GM12878 (cell line): ENCODE measurements at regions not wholly inside any gene's neighbourhood (a gene's known extent, or its start where the extent isn't known, plus 50 kb on each side); places are given as distances from the start of the nearest gene placed in this dataset.

Experiments used
- ATAC-seq: fragments of 200-7000 bp; cut with Tn5 transposase; 3 replicates; pipeline ENCODE4 v1.9.1; 2020; ENCODE audit warnings: mild to moderate bottlenecking, moderate library complexity
- BruUV-seq: library from RNA; stranded (reverse); fragments of 400-500 nt; replicated peaks from 2 replicates; lab custom pipeline; 2021; lab: Mats Ljungman, UMichigan
- CTCF ChIA-PET: fragments of 300-600 bp; sonication (Branson Sonifier 250); formaldehyde crosslinking; extraction: SDS; loops from one replicate; lab custom pipeline; 2021; ENCODE audit warnings: inconsistent platforms; lab: Yijun Ruan, JAX
- POLR2A ChIA-PET: fragments of 350-600 bp; formaldehyde crosslinking; extraction: SDS; loops from one replicate; lab custom pipeline; 2021; ENCODE audit warnings: inconsistent platforms; lab: Charles Lee
- RAD21 ChIA-PET: fragments of 300-600 bp; sonication (Branson Sonifier 250); formaldehyde crosslinking; loops from one replicate; lab custom pipeline; 2023; ENCODE audit warnings: antibody characterized with exemption; ENCODE audit not compliant: unreplicated experiment; lab: Charles Lee
- SMC1A ChIA-PET: fragments of 300-600 bp; sonication (Branson Sonifier 250); formaldehyde crosslinking; loops from one replicate; lab custom pipeline; 2023; ENCODE audit not compliant: unreplicated experiment, uncharacterized antibody; lab: Charles Lee
- DNase-seq: peaks from one replicate; pipeline ENCODE4 v3.0.0-alpha.2; 2011; ENCODE audit warnings: low read depth, low spot score
- FAIRE-seq: peaks from 3 replicates; lab custom pipeline; 2011; peaks lifted over from hg19 to GRCh38; lab: Jason Lieb, UNC
- H2AFZ ChIP-seq: 2 replicates; pipeline ENCODE4 v1.6.0; 2011; ENCODE audit warnings: low read depth, low read length, control low read depth; ENCODE audit not compliant: control insufficient read depth
- H3K27ac ChIP-seq: 2 replicates; pipeline ENCODE4 v1.5.1; 2011; ENCODE audit warnings: control low read depth; ENCODE audit not compliant: control insufficient read depth, insufficient read depth
- H3K27me3 ChIP-seq, 2 experiments: replicated peaks in 1 of 2; 2 replicates each; pipeline versions ENCODE4 v1.6.0 to v1.6.1; 2011; ENCODE audit warnings: low read length in 1 of 2; ENCODE audit not compliant: control insufficient read depth in 2 of 2, insufficient read depth in 2 of 2
- H3K36me3 ChIP-seq, 2 experiments: 2 replicates each; pipeline ENCODE4 v1.5.1; 2011; ENCODE audit warnings: low read length in 1 of 2; ENCODE audit not compliant: control insufficient read depth in 2 of 2, insufficient read depth in 2 of 2
- H3K4me1 ChIP-seq: 2 replicates; pipeline ENCODE4 v1.6.1; 2011; ENCODE audit warnings: mild to moderate bottlenecking, low read length, moderate library complexity, mixed read lengths; ENCODE audit not compliant: control insufficient read depth, insufficient read depth
- H3K4me2 ChIP-seq: 2 replicates; pipeline ENCODE4 v1.6.0; 2011; ENCODE audit warnings: control low read depth; ENCODE audit not compliant: control insufficient read depth, insufficient read depth
- H3K4me3 ChIP-seq: fragments of 200-600 bp; sonication (generic); 2 replicates; pipeline ENCODE4 v1.5.1; 2016
- H3K79me2 ChIP-seq: 2 replicates; pipeline ENCODE4 v1.6.0; 2011; ENCODE audit warnings: low read length; ENCODE audit not compliant: control insufficient read depth, insufficient read depth
- H3K9ac ChIP-seq: 2 replicates; pipeline ENCODE4 v1.8.0; 2011; ENCODE audit warnings: low read length, control low read depth, mixed read lengths; ENCODE audit not compliant: control insufficient read depth, insufficient read depth
- H3K9me3 ChIP-seq: replicated peaks from 3 replicates; pipeline ENCODE4 v1.5.1; 2011; ENCODE audit warnings: mild to moderate bottlenecking, low read length; ENCODE audit not compliant: control insufficient read depth, insufficient read depth
- H4K20me1 ChIP-seq: 2 replicates; pipeline ENCODE4 v1.6.0; 2011; ENCODE audit not compliant: control insufficient read depth, insufficient read depth
- CBX3 ChIP-seq: fragments of 200-600 bp; sonication (generic); IDR thresholded peaks from 2 replicates; pipeline ENCODE4 v1.6.1; 2016; ENCODE audit warnings: low read depth, borderline replicate concordance
- CHD4 ChIP-seq: fragments of 200-600 bp; sonication (generic); IDR thresholded peaks from 2 replicates; pipeline ENCODE4 v1.6.1; 2016; ENCODE audit warnings: mild to moderate bottlenecking
- CREM ChIP-seq: IDR thresholded peaks from 2 replicates; pipeline ENCODE4 v1.6.1; 2014; ENCODE audit warnings: antibody characterized with exemption, low read depth
- GABPA ChIP-seq: IDR thresholded peaks from 2 replicates; pipeline ENCODE4 v1.6.1; 2014; ENCODE audit warnings: antibody characterized with exemption, low read depth, mild to moderate bottlenecking, inconsistent platforms
- HDAC2 ChIP-seq: fragments of 200-600 bp; sonication (generic); IDR thresholded peaks from 2 replicates; pipeline ENCODE4 v1.6.1; 2017
- MEF2B ChIP-seq: fragments of 450-650 bp; IDR thresholded peaks from 2 replicates; pipeline ENCODE4 v1.6.1; 2018; ENCODE audit warnings: mild to moderate bottlenecking, moderate library complexity; ENCODE audit not compliant: partially characterized antibody, poor library complexity, severe bottlenecking
- MTA3 ChIP-seq: IDR thresholded peaks from 2 replicates; pipeline ENCODE4 v1.6.1; 2012; ENCODE audit warnings: low read length, inconsistent platforms, borderline replicate concordance
- SPI1 ChIP-seq: IDR thresholded peaks from 2 replicates; pipeline ENCODE4 v1.6.1; 2011; ENCODE audit warnings: low read depth, mild to moderate bottlenecking, low read length, moderate library complexity, borderline replicate concordance; ENCODE audit not compliant: insufficient read depth
- SREBF2 ChIP-seq: IDR thresholded peaks from 2 replicates; pipeline ENCODE4 v1.6.1; 2012; ENCODE audit warnings: mild to moderate bottlenecking, low read length
- STAT1 ChIP-seq: fragments of 450-650 bp; conservative IDR thresholded peaks from 2 replicates; pipeline ENCODE4 v1.6.1; 2014; ENCODE audit warnings: antibody characterized with exemption, mild to moderate bottlenecking
- STAT3 ChIP-seq: IDR thresholded peaks from 2 replicates; pipeline ENCODE4 v1.6.1; 2011; ENCODE audit warnings: low read depth, low read length, improper control_type of control experiment
- SUZ12 ChIP-seq: fragments of 200-600 bp; sonication (generic); IDR thresholded peaks from one replicate; pipeline ENCODE4 v1.6.1; 2018; ENCODE audit warnings: antibody characterized with exemption, mild to moderate bottlenecking; ENCODE audit not compliant: unreplicated experiment
- ZBED1 ChIP-seq: IDR thresholded peaks from 2 replicates; pipeline ENCODE4 v1.6.1; 2016; ENCODE audit warnings: borderline replicate concordance
- ZNF274 ChIP-seq: IDR thresholded peaks from one replicate; pipeline ENCODE4 v1.8.0; 2011; ENCODE audit not compliant: insufficient read length, insufficient read depth
- ZNF384 ChIP-seq: IDR thresholded peaks from 2 replicates; pipeline ENCODE4 v1.6.1; 2012; ENCODE audit warnings: low read depth, mild to moderate bottlenecking, low read length, improper control_type of control experiment, borderline replicate concordance
- ZZZ3 ChIP-seq: IDR thresholded peaks from 2 replicates; pipeline ENCODE4 v1.6.1; 2011; ENCODE audit warnings: low read depth; ENCODE audit not compliant: control insufficient read depth, insufficient read length
- WGBS: methylation state at CpG from one replicate; pipeline ENCODE4 v1.1.6; 2016; ENCODE audit warnings: low lambda C conversion rate; ENCODE audit not compliant: insufficient replicate concordance, insufficient coverage; ENCODE audit errors: missing lambda C conversion rate; 5-methylcytosine and 5-hydroxymethylcytosine counted together
- in situ Hi-C: fragments of 300-500 bp; cut with MboI; formaldehyde crosslinking; loops from 9 replicates; pipeline ENCODE4 v1.14.3; 2018; ENCODE audit warnings: mixed read lengths
- intact Hi-C: fragments of 100-400 bp; cut with micrococcal nuclease; formaldehyde crosslinking; loops from one replicate; pipeline ENCODE4 v1.14.2; 2022; ENCODE audit not compliant: unreplicated experiment
- TF ChIP-seq, protein P1 (sequence below): IDR thresholded peaks from 2 replicates; pipeline ENCODE4 v1.6.1; 2012; ENCODE audit warnings: low read depth, low read length, improper control_type of control experiment
- TF ChIP-seq, protein P2 (sequence below): fragments of 450-650 bp; IDR thresholded peaks from 2 replicates; pipeline ENCODE4 v1.6.1; 2016; ENCODE audit warnings: mild to moderate bottlenecking
- TF ChIP-seq, protein P3 (sequence below): IDR thresholded peaks from 2 replicates; pipeline ENCODE4 v1.6.1; 2011; ENCODE audit warnings: borderline replicate concordance, low read depth, mild to moderate bottlenecking, moderate library complexity, low read length; ENCODE audit not compliant: insufficient read depth, poor library complexity, severe bottlenecking

DNA sequence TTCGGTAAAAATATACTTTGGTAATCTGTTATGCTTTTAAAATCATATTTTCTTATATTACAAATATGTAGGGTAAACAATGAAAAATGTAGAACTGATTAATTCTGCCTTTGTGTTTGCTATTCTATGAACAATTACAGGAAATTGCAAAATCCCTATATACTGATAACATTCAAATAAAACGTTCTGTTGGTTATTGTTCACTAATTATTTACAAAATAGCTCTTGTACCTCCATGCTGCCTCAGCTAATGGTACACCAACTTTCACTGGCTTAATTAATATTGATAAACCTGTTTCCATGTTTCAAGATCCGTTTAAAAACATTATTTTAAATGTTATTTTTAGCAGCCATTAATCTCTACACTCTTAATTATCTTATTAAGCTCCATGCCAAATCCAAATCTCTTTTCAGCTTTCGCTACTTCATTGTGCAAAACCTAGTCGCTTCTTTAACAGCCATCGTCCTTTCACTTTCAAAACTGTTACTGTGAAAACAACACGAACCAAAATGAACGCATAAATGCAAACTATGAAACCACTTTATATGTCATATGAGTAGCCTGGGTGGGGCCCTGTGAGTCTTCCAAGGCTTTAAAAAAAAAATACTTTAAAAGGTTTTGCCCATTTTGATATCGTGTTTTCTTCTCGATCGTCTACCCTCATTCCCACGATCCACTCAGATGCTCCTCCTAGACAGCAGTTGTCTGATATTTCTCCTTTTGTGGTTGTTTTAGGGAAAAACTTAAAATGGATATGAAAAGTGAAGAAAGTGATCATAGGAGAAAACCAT, 807.1 kb downstream of the USP25 start:
- H3K27me3 ChIP-seq: no peaks in the 10 kb centered on the region
- no peak overlapping the region for H3K9ac ChIP-seq
- no TSS peak for BruUV-seq
- no peak for FAIRE-seq
- no peak overlapping the region for H3K4me3 ChIP-seq
- RAD21 ChIA-PET: no interaction called here
- SMC1A ChIA-PET: interaction anchor here (0.5 kb wide), 1 partner anchor 59 kb away, joined by 3 read pairs; no protein-coding TSS in a partner anchor
- POLR2A ChIA-PET: no interaction called here
- intact Hi-C loops: no loop called here
- no peaks in the 10 kb centered on the region for H3K36me3 ChIP-seq
- no peaks in the 10 kb centered on the region; the same call in 2 of the 3 replicates for H3K9me3 ChIP-seq
- in situ Hi-C loops: no loop called here
- no peak for TF ChIP-seq GABPA
- no peak for TF ChIP-seq ZNF384
- no peak for TF ChIP-seq STAT1
- TF ChIP-seq CREM: no peak
- TF ChIP-seq CHD4: no peak
- TF ChIP-seq HDAC2: no peak
- TF ChIP-seq, protein P1, sequence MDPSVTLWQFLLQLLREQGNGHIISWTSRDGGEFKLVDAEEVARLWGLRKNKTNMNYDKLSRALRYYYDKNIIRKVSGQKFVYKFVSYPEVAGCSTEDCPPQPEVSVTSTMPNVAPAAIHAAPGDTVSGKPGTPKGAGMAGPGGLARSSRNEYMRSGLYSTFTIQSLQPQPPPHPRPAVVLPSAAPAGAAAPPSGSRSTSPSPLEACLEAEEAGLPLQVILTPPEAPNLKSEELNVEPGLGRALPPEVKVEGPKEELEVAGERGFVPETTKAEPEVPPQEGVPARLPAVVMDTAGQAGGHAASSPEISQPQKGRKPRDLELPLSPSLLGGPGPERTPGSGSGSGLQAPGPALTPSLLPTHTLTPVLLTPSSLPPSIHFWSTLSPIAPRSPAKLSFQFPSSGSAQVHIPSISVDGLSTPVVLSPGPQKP: no peak
- no peak for TF ChIP-seq MTA3
- TF ChIP-seq SPI1: no peak
- TF ChIP-seq ZNF274: no peak
- TF ChIP-seq, protein P2, sequence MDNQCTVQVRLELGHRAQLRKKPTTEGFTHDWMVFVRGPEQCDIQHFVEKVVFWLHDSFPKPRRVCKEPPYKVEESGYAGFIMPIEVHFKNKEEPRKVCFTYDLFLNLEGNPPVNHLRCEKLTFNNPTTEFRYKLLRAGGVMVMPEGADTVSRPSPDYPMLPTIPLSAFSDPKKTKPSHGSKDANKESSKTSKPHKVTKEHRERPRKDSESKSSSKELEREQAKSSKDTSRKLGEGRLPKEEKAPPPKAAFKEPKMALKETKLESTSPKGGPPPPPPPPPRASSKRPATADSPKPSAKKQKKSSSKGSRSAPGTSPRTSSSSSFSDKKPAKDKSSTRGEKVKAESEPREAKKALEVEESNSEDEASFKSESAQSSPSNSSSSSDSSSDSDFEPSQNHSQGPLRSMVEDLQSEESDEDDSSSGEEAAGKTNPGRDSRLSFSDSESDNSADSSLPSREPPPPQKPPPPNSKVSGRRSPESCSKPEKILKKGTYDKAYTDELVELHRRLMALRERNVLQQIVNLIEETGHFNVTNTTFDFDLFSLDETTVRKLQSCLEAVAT: no peak
- no peak for TF ChIP-seq SREBF2
- TF ChIP-seq MEF2B: no peak
- no peak for TF ChIP-seq SUZ12
- TF ChIP-seq CBX3: no peak
- TF ChIP-seq, protein P3, sequence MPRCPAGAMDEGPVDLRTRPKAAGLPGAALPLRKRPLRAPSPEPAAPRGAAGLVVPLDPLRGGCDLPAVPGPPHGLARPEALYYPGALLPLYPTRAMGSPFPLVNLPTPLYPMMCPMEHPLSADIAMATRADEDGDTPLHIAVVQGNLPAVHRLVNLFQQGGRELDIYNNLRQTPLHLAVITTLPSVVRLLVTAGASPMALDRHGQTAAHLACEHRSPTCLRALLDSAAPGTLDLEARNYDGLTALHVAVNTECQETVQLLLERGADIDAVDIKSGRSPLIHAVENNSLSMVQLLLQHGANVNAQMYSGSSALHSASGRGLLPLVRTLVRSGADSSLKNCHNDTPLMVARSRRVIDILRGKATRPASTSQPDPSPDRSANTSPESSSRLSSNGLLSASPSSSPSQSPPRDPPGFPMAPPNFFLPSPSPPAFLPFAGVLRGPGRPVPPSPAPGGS: no peak
- no peak for TF ChIP-seq ZZZ3
- TF ChIP-seq STAT3: no peak
- TF ChIP-seq ZBED1: no peak
- TF ChIP-seq, all 136 proteins: peak for 0
- Histone ChIP-seq H3K4me1 (no peaks in the 10 kb centered on the region), H4K20me1 (no peaks in the 10 kb centered on the region), H3K79me2 (no peaks in the 10 kb centered on the region), H3K4me2 (no peak overlapping the region), H3K27ac (no peak overlapping the region), H2AFZ (no peak overlapping the region)
- WGBS: 46% methylated on average over 12 of the region's 12 CpGs
- ATAC-seq: peak; percentile 74
- DNase-seq: no peak
- CTCF ChIA-PET: no interaction called here
